T-cell (primary cell): ENCODE measurements at regions not wholly inside any gene's neighbourhood (a gene's known extent, or its start where the extent isn't known, plus 50 kb on each side); places are given as distances from the start of the nearest gene placed in this dataset.
"Not testable (repeated sequence)": the region's sequence is repeated elsewhere in the genome, so short reads cannot be mapped to it uniquely, and the experiment has no call there.

Experiments used
- ATAC-seq, 4 experiments: fragments of 200-7000 bp in 3 of 4; fragments of 150-1000 bp in 1 of 4; cut with Tn5 transposase; replicated peaks in 1 of 4; 1 replicate in 3 of 4; 2 replicates in 1 of 4; pipeline ENCODE4 v1.10.0; 2021; ENCODE audit warnings: moderate library complexity in 3 of 4, mild to moderate bottlenecking in 2 of 4, moderate number of reproducible peaks in 1 of 4
- CTCF ChIA-PET, 2 donors: fragments of 300-600 bp; sonication (Branson Sonifier 250); formaldehyde crosslinking; loops; one replicate each; lab custom pipeline; 2022; ENCODE audit warnings: antibody characterized with exemption in 2 of 2; lab: Charles Lee
- POLR2A ChIA-PET, 2 donors: fragments of 300-600 bp; sonication (Branson Sonifier 250); formaldehyde crosslinking; loops; one replicate each; lab custom pipeline; 2022; ENCODE audit warnings: antibody characterized with exemption in 2 of 2; lab: Charles Lee
- DNase-seq, 35 experiments: peaks; one replicate each; pipeline versions ENCODE4 v3.0.0 to v3.0.0-alpha.2; 2013 to 2023
- H3K27ac ChIP-seq: one replicate; pipeline ENCODE4 v1.5.1; 2013; ENCODE audit warnings: low read length
- H3K27me3 ChIP-seq, 2 experiments: replicated peaks in 1 of 2; 1 replicate in 1 of 2; 2 replicates in 1 of 2; pipeline versions ENCODE4 v1.6.1 to v1.7.0; 2013; ENCODE audit warnings: low read length in 1 of 2, mixed read lengths in 1 of 2; ENCODE audit not compliant: control insufficient read depth in 2 of 2, insufficient read depth in 2 of 2; ENCODE audit errors: extremely low read depth in 1 of 2
- H3K36me3 ChIP-seq, 2 donors: 1 replicate in 1 of 2; 2 replicates in 1 of 2; pipeline versions ENCODE4 v1.6.1 to v1.7.0; 2013; ENCODE audit warnings: low read length in 1 of 2; ENCODE audit not compliant: control insufficient read depth in 2 of 2, insufficient read depth in 1 of 2; ENCODE audit errors: extremely low read depth in 1 of 2
- H3K4me1 ChIP-seq, 2 experiments: 1 replicate in 1 of 2; 2 replicates in 1 of 2; pipeline versions ENCODE4 v1.6.1 to v1.7.0; 2013; ENCODE audit warnings: low read length in 2 of 2, mixed read lengths in 1 of 2; ENCODE audit not compliant: insufficient read depth in 2 of 2, control insufficient read depth in 1 of 2; ENCODE audit errors: extremely low read depth in 1 of 2
- H3K4me3 ChIP-seq, 2 donors: 1 replicate in 1 of 2; 2 replicates in 1 of 2; pipeline versions ENCODE4 v1.5.1 to v1.7.0; 2013; ENCODE audit warnings: mild to moderate bottlenecking in 2 of 2, low read length in 1 of 2, moderate library complexity in 1 of 2; ENCODE audit not compliant: control insufficient read depth in 1 of 2; ENCODE audit errors: extremely low read depth in 1 of 2
- H3K9me3 ChIP-seq: 2 replicates; pipeline ENCODE4 v1.7.0; 2013
- H3K27ac Mint-ChIP-seq, 2 donors: one replicate each; pipeline ENCODE4 v1.8.0; 2020 to 2021; ENCODE audit warnings: mild to moderate bottlenecking in 2 of 2, mixed read lengths in 2 of 2
- H3K27me3 Mint-ChIP-seq, 2 donors: one replicate each; pipeline ENCODE4 v1.8.0; 2021 to 2022; ENCODE audit warnings: mixed read lengths in 2 of 2
- H3K36me3 Mint-ChIP-seq: one replicate; pipeline ENCODE4 v1.8.0; 2021; ENCODE audit warnings: mixed read lengths
- H3K4me1 Mint-ChIP-seq, 3 donors: one replicate each; pipeline ENCODE4 v1.8.0; 2020 to 2022; ENCODE audit warnings: mixed read lengths in 3 of 3, mild to moderate bottlenecking in 1 of 3
- H3K4me3 Mint-ChIP-seq, 3 donors: one replicate each; pipeline ENCODE4 v1.8.0; 2020 to 2022; ENCODE audit warnings: mild to moderate bottlenecking in 3 of 3, mixed read lengths in 3 of 3, moderate library complexity in 3 of 3
- H3K9me3 Mint-ChIP-seq, 3 donors: one replicate each; pipeline ENCODE4 v1.8.0; 2020 to 2022; ENCODE audit warnings: mixed read lengths in 3 of 3
- WGBS: methylation state at CpG from one replicate; pipeline ENCODE4 v1.1.5; 2013; ENCODE audit warnings: missing lambda C conversion rate; ENCODE audit not compliant: insufficient coverage; 5-methylcytosine and 5-hydroxymethylcytosine counted together

DNA sequence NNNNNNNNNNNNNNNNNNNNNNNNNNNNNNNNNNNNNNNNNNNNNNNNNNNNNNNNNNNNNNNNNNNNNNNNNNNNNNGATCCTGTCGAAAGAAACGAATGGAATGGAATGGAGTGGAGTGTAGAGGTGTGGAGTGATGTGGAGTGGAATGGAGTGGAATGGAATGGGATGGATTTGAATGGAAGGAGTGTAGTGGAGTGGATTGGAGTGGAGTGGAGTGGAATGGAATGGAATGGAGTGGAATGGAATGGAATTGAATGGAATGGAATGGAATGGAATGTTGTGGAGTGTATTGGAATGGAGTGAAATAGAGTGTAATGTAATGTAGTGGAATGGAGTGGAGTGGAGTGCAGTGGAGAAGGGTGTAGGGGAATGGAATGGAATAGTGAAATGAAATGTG is 1275.4 kb upstream of the TPTE start:
- H3K9me3 Mint-ChIP-seq: peaks cover 17 to 26% (median 24%) of the 10 kb centered on the region in 3 donors
- H3K4me3 Mint-ChIP-seq, H3K27me3 ChIP-seq, H3K4me3 ChIP-seq, CTCF ChIA-PET, H3K4me1 Mint-ChIP-seq, H3K36me3 Mint-ChIP-seq, H3K27ac ChIP-seq, POLR2A ChIA-PET, H3K27ac Mint-ChIP-seq, H3K4me1 ChIP-seq, H3K27me3 Mint-ChIP-seq, H3K9me3 ChIP-seq, H3K36me3 ChIP-seq: not testable (repeated sequence)
- ATAC-seq (peak in 1 of 4 experiments; percentile 18), DNase-seq (peak in 2 of 35 experiments; percentile 1 to 4)
- 69% methylated on average over 2 of the region's 2 CpGs for WGBS

DNA sequence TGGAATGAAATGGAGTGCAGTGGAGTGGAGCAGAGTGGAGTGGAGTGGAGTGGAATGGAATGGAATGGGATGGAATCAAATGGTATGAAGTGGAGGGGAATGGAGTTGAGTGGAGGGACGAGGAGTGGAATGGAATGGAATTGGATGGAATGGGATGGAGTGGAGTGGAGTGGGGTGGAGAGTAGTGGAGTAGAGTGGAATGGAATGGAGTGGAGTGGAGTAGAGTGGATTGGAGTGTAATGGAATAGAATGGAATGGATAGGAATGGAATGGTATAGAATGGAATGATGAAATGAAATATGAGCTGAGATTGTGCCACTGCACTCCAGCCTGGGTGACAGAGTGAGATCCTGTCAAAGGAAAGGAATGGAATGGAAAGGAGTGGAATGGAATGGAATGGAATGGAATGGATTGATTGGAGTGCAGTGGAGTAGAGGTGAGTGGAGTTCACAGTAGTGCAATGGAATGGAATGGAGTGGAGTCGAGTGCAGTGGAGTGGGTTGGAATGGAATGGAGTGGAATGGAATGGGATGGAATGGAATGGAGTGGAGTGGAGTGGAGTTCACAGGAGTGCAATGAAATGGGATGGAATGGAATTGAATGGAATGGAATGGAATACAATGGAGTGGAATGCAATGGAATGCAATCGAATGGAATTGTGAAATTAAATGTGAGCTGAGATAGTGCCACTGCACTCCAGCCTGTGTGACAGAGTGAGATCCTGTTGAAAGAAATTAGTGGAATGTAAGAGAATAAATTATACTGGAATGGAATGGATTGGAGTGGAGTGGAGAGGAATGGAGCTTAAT is 1274.7 kb upstream of the TPTE start:
- H3K36me3 ChIP-seq, H3K4me3 ChIP-seq, H3K4me1 Mint-ChIP-seq, H3K27me3 ChIP-seq, H3K27me3 Mint-ChIP-seq, H3K4me3 Mint-ChIP-seq, H3K4me1 ChIP-seq, H3K36me3 Mint-ChIP-seq, CTCF ChIA-PET, H3K27ac Mint-ChIP-seq, H3K9me3 ChIP-seq, POLR2A ChIA-PET, H3K27ac ChIP-seq: not testable (repeated sequence)
- ATAC-seq: peak in 3 of 4 experiments; percentile 23 to 53 (median 36)
- H3K9me3 Mint-ChIP-seq: peaks cover 17 to 26% (median 24%) of the 10 kb centered on the region in 3 donors
- peak in 2 of 35 experiments; percentile 0 to 24 for DNase-seq
- 52% methylated on average over 3 of the region's 3 CpGs for WGBS

DNA sequence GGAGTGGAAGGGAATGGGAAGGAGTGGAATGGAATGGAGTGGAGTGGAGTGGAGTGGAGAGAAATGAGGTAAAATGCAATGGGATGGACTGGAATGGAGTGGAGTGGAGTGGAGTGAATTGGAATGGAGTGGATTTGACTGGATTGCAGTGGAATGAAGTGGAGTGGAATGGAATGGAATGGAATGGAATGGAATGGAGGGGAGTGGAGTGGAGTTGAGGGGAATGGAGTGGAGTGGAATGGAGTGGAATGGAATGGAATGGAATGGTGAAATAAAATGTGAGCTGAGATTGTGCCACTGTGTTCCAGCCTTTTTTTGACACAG is 1274.1 kb upstream of the TPTE start:
- POLR2A ChIA-PET, H3K9me3 ChIP-seq, H3K4me3 Mint-ChIP-seq, H3K27ac ChIP-seq, H3K36me3 ChIP-seq, CTCF ChIA-PET, H3K27me3 ChIP-seq, H3K4me3 ChIP-seq, H3K27me3 Mint-ChIP-seq, H3K27ac Mint-ChIP-seq, H3K4me1 ChIP-seq, H3K36me3 Mint-ChIP-seq, H3K4me1 Mint-ChIP-seq: not testable (repeated sequence)
- ATAC-seq: peak in 2 of 4 experiments; percentile 26 to 28
- peak in 1 of 35 experiments; percentile 4 for DNase-seq
- H3K9me3 Mint-ChIP-seq: peaks cover 17 to 26% (median 24%) of the 10 kb centered on the region in 3 donors

DNA sequence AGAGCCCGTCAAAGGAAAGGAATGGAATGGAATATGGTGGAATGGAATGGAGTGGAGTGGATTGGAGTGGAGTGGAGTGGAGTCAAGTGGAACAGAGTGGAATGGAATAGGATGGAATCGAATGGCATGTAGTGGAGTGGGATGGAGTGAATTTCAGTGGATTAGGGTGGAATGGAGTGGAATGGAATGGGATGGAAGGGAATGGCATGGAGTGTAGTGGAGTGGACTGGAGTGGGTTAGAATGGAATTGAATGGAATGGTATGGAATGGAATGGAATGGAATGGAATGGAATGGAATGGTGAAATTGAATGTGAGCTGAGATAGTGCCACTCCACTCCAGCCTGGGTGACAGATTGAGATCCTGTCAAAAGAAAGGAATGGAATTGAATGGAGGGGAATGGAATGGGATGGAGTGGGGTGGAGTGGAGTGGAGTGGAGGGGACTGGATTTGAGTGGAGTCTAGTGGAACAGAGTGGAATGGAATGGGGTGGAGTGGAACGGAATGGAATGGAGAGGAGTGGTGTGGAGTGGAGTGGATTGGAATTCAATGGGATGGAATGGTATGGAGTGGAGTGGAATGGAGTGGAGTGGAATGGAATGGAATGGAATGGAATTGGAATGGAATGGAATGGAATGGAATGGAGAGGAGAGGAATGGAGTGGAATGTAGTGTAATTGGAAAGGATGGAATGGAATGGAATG is 1273.6 kb upstream of the TPTE start:
- H3K36me3 Mint-ChIP-seq, CTCF ChIA-PET, H3K9me3 ChIP-seq, H3K4me1 Mint-ChIP-seq, H3K4me1 ChIP-seq, H3K27me3 ChIP-seq, H3K4me3 ChIP-seq, H3K4me3 Mint-ChIP-seq, H3K27ac Mint-ChIP-seq, H3K27me3 Mint-ChIP-seq, H3K36me3 ChIP-seq, POLR2A ChIA-PET, H3K27ac ChIP-seq: not testable (repeated sequence)
- WGBS: 48% methylated on average over 3 of the region's 3 CpGs
- H3K9me3 Mint-ChIP-seq: peaks cover 17 to 26% (median 24%) of the 10 kb centered on the region in 3 donors
- ATAC-seq (peak in 3 of 4 experiments; percentile 28 to 60 (median 29)), DNase-seq (peak in 1 of 35 experiments; percentile 23)
